ENCODE measurements at regions not wholly inside any gene's neighbourhood (a gene's known extent, or its start where the extent isn't known, plus 50 kb on each side); places are given as distances from the start of the nearest gene placed in this dataset.

DNA sequence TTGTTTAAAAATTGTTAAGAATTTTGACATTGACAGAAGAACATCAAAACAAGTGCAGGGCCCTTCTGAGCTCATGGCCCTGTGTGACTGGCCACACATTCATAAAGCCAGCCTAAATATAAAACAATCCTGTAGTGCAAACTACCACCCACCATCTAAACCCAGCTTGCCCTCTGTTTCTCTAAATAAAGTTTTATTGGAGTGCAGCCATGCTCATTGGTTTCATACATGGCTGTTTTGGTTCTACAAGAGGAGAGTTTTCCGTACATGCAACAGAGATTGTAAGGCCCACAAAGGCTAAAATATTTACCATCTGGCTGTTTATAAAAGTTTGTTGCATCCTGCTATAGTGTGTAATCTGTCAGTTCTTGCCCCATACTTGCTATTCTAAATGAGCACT lies 54.6 kb upstream of the TRIM24 start:
- DNase-seq (no peak), ATAC-seq (no peak)
- intact Hi-C loops (cut with DNase I, micrococcal nuclease): no loop called here
- H3K9me3 ChIP-seq: no peaks in the 10 kb centered on the region
- no peaks in the 10 kb centered on the region for H3K36me3 ChIP-seq (ENCODE audit: low read depth)
- TF ChIP-seq, protein P1, sequence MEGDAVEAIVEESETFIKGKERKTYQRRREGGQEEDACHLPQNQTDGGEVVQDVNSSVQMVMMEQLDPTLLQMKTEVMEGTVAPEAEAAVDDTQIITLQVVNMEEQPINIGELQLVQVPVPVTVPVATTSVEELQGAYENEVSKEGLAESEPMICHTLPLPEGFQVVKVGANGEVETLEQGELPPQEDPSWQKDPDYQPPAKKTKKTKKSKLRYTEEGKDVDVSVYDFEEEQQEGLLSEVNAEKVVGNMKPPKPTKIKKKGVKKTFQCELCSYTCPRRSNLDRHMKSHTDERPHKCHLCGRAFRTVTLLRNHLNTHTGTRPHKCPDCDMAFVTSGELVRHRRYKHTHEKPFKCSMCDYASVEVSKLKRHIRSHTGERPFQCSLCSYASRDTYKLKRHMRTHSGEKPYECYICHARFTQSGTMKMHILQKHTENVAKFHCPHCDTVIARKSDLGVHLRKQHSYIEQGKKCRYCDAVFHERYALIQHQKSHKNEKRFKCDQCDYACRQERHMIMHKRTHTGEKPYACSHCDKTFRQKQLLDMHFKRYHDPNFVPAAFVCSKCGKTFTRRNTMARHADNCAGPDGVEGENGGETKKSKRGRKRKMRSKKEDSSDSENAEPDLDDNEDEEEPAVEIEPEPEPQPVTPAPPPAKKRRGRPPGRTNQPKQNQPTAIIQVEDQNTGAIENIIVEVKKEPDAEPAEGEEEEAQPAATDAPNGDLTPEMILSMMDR (IDR thresholded peaks at IDR 0.05): no peak
- H3K4me1 ChIP-seq (ENCODE audit: low read depth): no peaks in the 10 kb centered on the region
- H3K4me3 ChIP-seq: no peak overlapping the region

DNA sequence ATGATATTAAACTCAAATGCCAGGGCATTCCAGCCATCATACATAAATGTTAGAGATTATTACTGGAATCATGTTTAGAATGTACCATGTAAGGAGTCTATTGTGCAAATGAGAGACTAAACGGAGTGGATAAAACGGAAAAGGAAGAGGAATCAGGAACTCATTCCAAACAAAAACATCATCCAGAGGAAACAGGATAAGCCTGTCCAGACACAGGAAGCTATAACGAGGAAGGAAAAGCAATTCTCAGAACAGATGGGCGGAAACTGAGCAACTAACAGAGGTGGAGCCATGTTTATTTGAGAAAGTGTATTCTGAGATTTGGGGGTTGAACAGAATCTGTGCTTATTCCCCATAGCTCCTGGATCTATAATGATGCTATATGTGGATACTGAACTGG lies 52.3 kb upstream of the TRIM24 start:
- Histone ChIP-seq H3K4me3 (no peak overlapping the region), H3K36me3 (ENCODE audit: low read depth) (no peaks in the 10 kb centered on the region), H3K9me3 (no peaks in the 10 kb centered on the region), H3K4me1 (ENCODE audit: low read depth) (no peaks in the 10 kb centered on the region)
- no peak for ATAC-seq
- TF ChIP-seq, protein P1 (IDR thresholded peaks at IDR 0.05): no peak
- DNase-seq: no peak
- intact Hi-C loops (cut with DNase I, micrococcal nuclease): no loop called here

Measured in mucosa of descending colon (tissue), 3 donors.